AG10803 (cell line): ENCODE measurements at regions not wholly inside any gene's neighbourhood (a gene's known extent, or its start where the extent isn't known, plus 50 kb on each side); places are given as distances from the start of the nearest gene placed in this dataset.
"Not testable (repeated sequence)": the region's sequence is repeated elsewhere in the genome, so short reads cannot be mapped to it uniquely, and the experiment has no call there.

Source experiments
- DNase-seq: peaks from one replicate; pipeline ENCODE4 v3.0.0; 2010; ENCODE audit warnings: low read depth
- H3K4me3 ChIP-seq: 2 replicates; pipeline ENCODE4 v1.5.1; 2011; ENCODE audit warnings: mild to moderate bottlenecking, low read length, control low read depth
- CTCF ChIP-seq: conservative IDR thresholded peaks from 2 replicates; pipeline ENCODE4 v1.5.1; 2011; ENCODE audit warnings: mild to moderate bottlenecking, low read length, control low read depth, inconsistent platforms

GRCh38 chr6:76840041-76840745 lies 623.1 kb downstream of the HTR1B start:
- no peak for DNase-seq
- no peak overlapping the region for H3K4me3 ChIP-seq
- no peak for TF ChIP-seq CTCF

DNA sequence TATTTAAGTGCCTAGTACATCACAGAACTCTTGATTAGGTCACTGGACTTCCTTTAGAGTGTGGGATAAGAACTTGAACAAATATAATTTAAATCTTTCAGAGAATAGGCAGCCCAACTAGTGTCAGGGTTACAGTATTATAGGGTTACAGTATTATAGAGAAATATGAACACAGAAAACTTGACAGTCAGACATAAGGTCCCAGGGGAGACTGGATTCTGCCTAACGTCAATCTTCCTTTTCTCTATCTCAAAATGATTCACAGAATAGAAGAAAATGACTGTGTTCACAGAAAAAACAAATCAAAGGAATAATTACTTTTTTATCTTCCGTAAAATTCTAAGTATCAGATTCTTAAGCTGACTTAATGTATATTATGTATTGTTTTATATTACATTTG lies 623.8 kb downstream of the HTR1B start:
- H3K4me3 ChIP-seq = no peak overlapping the region
- no peak for DNase-seq
- TF ChIP-seq CTCF = no peak

DNA sequence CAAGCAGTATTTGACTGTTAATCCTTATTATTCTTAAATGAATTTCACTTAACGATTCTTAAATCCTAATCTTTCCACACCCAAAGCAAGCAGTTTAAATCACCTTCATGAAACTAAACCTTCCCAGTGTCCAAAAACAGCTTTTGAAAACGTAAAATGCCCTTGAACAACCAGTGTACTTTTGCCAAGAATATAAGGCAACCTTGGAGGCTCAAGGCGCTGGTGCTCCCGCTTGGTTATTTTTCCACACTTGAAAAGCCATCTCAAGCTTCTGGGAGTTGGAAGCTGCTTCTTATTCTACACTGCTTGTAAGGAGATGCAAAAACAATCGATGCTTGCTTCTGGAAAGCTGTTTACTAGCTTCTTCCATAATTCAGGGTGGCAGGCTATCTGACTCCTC lies 625.7 kb downstream of the HTR1B start:
- TF ChIP-seq CTCF = no peak
- no peak overlapping the region for H3K4me3 ChIP-seq
- no peak for DNase-seq

GRCh38 chr6:76835695-76836094 lies 627.6 kb downstream of the HTR1B start:
- no peak for TF ChIP-seq CTCF
- no peak overlapping the region for H3K4me3 ChIP-seq
- no peak for DNase-seq

GRCh38 chr6:76835293-76835692 lies 628.0 kb downstream of the HTR1B start:
- TF ChIP-seq CTCF = no peak
- H3K4me3 ChIP-seq = no peak overlapping the region
- DNase-seq = no peak

DNA sequence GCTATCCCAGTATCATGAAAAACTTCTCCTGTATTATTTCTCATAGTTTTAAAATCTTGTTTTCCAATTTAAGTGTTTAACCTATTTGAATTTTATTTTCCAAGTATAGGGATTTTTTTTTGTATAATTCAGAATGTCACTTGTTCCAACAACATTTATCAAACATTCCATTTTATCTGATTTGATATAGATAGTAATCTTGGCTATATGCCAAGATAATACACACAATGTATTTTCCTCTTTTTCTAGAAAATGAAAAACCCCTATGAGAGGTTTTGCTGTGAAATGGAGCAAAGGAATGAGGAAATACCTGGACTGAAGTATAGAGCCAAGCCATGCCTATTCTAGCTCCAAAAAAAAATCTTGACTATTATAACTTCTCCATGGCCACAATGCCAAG lies 628.9 kb downstream of the HTR1B start:
- no peak for TF ChIP-seq CTCF
- DNase-seq = no peak
- H3K4me3 ChIP-seq = no peak overlapping the region

GRCh38 chr6:76831299-76831698 lies 632.0 kb downstream of the HTR1B start:
- H3K4me3 ChIP-seq = no peak overlapping the region
- no peak for DNase-seq
- TF ChIP-seq CTCF = no peak

DNA sequence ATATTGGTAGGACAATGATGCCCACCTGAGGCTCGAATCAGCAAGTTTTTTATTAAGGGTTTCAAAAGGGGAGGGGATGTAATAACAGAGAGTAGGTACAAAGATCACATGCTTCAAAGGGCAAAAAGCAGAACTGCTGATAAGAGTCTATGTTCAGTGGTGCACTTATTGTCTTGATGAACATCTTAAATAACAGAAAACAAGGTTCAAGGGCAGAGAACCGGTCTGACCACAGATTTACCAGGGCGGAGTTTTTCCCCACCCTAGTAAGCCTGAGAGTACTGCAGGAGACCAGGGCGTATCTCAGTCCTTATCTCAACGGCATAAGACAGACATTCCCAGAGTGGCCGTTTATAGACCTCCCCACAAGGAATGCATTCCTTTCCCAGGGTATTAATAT lies 639.7 kb downstream of the HTR1B start:
- not testable (repeated sequence) for DNase-seq, H3K4me3 ChIP-seq
